ENCODE measurements at regions not wholly inside any gene's neighbourhood (a gene's known extent, or its start where the extent isn't known, plus 50 kb on each side); places are given as distances from the start of the nearest gene placed in this dataset.

DNA sequence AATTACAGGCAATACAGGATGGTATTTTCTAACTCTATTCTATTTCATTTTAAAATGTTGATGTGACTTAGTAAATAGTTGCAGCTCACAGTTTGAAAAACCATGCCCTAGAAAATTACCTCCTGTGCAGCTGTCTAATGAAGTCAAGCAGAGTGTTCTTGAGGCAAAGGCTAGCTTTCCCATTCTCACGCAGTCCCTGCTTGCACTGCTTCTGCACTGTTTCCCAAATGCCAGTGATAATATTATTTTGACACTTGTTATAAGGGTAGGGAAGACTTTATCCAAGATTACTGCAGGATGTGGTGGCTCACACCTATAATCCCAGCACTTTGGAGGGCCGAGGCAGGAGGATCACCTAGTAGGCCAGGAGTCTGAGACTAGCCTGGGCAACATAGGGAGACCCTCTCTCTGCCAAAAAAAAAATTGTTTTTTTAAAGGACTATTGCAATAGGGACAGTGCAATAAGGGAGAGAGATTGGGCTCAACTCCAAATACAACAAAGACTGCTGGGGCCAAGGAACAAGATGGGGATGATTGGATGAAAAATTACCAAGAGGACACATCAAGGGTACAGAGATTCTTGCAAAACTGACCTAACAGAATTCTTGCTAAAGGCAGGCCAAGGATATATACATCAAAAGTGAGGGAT is 196.1 kb downstream of the LY86 start:
- no peak for DNase-seq

DNA sequence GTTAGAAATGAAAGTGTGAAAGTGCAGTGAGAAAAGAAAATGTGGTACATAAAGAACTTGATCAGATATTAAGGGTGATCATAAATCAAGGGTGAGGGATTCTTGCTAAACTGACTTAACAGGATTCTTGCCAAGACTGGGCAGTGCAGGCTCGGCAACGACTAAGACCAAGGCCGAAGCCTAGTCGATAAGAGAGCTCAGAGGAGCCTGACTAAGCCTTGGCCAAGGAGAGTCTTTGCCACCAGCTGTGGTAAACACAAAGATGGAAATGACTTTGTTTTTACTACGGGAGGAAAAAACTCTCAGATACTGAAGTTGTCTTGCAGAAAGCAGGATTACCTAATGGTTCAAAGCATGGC is 196.6 kb downstream of the LY86 start:
- no peak for DNase-seq

DNA sequence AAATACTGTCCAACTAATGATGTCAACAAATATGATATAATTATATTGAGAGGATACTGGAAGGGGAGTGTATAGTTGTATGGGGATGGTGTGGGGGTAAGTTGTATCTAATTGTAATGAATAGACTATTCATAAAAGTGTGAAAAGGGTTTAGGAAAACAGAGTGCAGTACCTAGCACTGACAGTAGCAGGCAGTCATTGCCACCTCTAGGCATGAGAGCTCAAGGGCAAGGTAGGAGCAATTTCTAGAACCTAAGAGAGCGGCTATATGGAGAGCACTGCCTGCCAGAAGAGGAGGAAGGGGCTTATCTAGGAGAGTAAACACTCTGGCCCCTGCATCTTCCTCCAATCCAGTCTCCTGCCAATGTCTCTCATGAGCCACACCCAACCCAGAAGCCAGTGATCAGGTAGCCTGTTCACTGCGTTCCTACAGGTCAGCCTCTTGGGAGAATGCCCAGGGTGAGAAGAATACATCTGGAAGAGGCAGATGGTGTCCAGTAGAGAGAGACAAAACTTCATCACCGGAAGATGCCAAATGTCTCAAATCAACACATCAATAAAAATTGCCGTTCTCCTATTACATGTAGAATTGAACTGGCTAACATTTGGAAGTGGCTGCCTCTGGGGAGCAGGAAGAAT is 200.0 kb downstream of the LY86 start:
- DNase-seq, result no peak

DNA sequence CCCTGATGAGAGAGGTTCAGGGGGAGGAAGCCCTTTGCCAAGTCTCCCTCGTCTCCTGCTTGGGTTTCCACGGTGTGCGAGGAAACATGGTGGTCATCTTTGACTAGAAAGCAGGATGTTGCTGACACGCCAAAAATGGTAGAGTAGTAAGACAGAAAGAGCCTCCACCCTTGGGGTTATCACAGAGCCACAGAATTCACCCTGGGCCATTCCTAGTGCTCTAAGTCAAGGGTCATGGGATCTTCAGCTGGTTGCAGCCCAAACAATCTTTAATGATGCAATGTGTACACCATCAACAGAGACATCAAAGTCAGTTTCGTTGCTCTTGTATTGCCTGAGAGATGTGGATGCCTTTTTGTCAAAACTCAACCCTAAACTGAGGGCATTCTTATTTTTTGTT is 201.9 kb downstream of the LY86 start:
- no peak for DNase-seq

DNA sequence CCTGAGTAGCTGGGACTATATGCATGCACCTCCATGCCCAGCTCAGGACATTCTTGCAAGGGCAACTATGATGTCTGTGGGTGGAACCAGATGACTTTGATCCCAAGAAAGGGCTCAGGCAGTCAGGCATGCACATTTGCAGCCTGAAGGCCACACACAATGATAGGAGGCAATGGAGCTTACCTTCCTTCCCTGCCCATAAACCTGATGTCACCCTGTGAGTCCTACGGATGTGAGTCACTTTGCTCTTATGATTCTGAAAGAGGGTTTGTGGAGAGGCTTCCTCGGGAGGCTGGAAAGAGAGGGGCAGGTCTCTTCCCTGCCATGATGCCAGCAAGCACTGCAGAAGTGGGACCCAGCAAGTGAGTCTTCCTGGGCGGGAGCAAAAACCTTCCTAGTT is 202.4 kb downstream of the LY86 start:
- DNase-seq, result no peak

DNA sequence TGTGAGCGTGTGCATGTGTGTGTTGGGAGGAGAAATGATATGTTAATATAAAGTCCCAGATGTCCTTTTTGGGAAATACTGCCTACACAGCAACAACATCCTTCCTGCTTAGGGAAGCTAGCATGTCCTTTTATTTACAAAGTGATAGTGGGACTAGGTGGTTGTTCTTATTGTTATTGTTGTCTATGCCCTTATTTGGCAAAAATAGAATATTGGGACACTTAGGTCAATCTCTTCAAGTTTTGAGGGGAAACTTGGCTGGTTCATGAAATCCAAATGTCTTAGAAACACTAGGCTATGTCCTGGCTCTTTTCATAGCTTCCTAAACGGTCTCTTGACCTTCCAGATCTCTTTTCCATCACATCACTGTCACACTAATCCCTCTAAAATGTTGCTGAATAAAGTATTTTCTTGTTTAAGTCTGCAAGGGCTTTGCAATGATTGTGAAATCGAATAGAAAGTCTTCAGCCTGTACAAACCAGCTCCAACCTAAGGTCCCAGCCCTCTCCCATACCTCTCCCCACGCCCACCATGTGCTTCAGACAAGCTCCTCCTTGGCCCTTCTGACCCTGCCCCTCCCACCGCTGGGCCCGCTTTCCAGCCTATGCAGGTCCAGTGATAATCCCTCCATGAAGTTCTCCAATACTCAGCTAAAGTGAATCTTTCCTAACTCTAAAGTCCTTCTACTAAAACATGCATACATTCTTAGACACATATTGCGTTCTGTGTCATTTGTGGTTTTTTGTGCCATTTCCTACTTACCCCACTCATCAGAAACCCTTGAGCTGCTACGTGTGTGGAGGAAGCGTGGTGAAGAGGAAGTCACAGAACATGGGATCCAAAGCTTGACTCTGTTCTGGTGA is 205.1 kb downstream of the LY86 start:
- no peak for DNase-seq

DNA sequence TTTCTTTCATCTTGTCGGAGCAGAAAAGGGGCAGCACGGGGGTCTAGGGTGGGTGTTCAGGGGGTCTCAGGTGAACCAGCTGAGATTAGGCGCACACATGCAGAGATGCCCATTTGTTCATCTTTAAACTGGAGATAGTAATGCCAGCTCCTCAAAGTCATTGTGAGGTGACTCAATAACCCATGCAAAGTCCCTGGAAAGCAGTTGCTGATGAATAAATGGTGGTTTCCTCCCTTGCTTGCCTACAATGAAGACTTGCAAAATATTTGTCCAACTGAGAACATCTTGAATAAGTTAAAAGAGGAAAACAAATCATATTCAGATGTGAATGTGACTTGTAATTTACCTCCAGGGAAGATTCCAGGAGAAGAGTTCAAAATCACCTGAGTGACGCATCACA is 206.9 kb downstream of the LY86 start:
- no peak for DNase-seq

DNA sequence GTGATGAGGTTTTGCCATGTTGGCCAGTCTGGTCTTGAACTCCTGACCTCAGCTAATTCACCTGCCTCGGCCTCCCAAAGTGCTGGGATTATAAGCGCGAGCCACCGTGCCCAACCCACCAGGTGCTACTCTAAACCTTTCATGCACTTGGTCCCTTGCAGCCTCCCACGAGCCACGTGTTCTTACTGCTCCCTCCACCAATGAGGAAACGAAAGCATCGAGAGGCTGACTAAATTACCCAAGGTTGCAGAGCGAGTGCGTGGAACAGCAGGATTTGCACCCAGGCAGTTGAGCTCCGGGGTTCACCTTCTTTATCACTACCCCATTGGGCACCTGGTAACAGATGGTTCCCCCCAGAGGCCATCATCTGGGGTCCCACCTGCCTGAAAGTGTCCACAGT is 208.3 kb downstream of the LY86 start:
- no peak for DNase-seq

DNA sequence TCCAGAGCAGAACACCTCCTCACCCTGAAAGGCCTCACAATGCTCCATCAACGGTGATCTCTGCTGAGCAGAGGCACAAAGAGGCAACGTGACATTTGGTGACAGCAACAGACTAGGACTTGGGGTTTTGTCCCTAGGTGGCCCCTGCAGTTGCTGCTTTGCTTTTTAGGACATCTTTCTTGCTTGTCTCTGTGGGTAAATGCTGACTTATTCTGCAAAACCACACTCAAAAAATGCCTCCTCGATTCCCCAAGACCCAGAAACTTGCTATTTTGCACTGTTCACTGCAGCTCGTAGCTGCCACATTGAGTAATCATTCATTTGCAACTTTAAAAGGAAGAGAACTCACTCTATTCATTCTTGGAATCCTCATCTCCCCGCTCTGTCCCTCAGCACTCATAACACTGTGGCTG is 209.9 kb downstream of the LY86 start:
- DNase-seq, result no peak

DNA sequence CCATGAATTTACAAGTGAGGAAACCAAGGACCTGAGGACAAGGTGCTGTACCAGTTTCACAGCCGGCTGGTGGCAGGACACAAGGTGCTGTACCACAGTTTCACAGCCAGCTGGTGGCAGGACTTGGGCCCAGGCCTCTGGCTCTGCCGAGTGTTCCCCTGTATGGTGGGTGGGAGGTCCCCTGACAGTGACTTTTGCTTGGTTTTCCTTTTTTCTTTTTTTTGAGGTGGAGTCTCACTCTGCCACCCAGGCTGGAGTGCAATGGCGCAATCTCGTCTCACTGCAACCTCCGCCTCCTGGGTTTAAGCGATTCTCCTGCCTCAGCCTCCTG is 212.4 kb downstream of the LY86 start:
- no peak for DNase-seq

DNA sequence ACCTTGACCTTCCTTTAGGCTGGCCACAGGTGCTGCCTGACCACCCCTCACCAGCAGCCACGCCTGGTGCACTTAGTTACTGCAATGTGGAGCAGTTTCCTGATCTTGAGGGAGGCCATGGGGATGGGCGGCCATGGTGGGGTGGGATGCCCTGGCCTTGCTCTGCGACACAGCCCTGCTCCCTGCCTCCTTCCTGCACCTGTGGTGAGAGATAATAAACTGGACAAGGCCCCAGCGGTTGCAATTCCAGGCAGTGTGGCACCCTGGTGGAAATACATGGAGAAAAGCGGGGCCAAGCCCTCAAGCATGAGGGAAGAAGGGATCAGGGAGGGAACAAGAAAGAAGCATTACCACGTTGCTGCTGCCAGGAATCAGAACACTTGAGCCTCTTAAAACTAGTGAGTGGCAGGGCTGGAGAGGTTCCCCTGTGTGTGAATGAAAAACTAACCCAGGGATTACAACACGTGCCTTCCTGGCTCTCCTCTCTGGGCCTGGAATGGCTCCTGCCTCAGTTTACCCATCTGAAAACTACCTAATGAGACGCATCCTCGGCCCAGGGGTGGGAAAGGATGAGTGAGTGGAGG is 213.2 kb downstream of the LY86 start:
- no peak for DNase-seq

DNA sequence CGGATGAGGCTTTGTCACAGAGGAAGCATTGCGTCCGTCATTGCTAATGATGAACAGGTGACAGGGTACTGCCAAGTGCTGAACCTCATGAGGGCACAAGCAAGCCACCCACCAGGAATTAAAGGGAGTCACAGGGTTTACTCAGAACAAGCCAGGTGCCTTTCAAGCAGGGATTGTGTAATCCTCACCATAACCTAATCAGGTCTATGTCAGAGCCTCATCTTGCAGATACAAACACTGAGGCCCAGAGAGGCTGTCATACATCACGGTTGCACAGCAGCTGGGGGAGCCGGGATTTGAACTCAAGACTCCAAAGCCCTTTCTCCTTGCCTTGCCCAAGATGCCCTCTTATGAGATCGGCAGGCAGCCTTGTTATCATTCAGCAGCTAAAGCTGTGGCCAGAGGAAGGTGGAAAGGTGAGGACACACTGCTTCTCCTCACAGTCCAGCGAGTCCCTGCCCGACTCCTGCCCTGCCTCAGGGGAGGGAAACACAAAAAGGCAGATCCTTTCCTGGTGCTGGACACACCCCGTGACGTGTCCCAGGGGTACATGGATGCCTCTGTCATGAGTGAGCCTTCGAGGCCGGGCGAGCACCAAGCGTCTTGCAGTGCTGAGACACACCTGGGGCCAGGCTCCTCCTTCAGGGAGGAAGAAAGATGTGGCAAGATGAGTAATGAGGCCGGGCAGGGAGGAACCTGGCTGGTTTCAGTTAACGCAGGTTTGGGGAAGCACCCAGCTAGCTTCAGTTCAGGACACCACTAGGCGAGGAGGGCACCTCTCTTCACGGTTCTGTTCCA is 214.9 kb downstream of the LY86 start:
- peak in 1 of 2 donors; percentile 55 for DNase-seq

DNA sequence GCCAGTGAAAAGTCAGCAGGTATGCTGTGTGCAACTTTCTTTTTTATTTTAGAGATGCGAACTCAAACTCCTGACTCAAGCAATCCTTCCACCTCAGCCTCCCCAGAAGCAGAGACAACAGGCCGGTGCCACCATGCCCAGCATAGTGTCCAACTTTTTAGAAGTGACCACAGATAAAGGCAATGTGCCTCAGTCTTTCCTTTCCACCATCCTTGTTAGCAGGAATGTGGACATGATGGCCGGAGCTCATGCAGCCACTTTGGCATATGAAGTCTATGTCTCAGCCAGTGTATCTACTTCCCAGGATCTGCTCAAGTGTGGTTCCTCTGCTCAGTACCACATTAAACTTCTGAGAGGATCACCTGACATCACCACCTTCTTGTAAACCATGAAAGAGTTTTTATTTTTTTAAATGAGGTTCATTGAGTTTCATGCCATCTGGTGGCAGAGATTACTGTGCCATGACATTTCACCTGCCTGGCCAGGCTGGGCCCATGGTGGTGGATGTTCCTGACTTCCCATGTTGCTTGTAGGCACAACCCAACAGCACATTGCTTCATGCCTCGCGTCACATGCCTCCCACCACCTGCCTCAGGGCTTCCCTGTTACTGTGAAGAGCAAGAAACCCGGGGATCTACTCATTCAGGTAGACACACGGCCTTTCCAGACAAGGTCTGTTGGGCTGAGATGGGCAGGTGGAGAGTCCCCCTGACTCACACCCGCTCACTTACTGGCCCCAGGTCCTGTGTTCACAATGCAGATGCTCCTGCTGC is 216.5 kb downstream of the LY86 start:
- DNase-seq, result no peak

DNA sequence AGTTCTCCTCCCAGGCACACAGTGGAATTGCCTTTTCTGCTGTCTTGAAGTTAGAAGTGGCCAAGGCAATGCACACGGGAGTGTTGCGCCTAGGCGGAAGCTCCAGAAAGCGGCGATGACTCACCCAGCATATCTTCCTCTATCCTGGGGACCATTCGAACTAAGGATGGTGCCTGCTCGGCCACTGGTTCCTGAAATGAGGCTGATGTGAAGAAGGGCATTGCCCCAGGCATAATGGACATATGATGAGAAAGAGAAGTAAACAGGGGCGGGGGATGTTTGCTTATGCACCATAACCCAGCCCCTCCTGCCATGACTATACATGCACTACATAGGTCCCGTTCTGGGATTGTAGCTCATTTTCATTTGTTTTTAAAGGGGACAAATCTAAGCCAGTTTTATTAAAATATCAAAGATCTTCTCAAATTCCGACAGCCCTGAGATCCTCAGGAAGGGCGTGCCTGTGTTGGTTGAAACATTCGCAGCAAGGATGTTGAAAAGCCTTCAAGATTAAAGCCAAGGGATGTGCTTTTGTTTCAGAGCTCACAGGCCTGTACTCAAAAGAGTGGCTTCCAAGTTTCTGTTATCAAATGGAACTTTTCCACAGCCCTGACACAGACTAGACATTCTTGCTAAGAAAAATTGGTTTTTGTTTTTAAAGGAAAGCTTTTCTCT is 218.5 kb downstream of the LY86 start:
- peak; percentile 27 to 78 for DNase-seq

DNA sequence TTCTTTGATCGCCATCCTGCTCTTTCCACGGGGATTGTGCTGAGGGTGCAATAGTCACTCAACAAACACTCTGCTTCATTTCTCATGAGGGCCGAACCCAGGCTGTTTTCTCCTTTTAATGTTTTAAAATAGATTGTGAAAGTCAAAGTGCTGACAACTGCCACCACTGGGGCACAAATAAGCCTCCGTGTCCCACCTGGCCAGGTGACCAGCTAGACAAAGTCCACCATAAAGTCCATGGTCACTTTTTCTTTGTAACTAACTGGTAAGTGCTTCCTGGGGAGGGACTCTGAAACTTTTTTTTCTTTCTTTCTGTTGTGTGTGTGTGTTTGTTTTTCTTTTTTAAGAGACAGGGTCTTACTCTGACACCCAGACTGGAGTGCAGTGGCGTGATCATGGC is 219.8 kb downstream of the LY86 start:
- DNase-seq, result no peak

DNA sequence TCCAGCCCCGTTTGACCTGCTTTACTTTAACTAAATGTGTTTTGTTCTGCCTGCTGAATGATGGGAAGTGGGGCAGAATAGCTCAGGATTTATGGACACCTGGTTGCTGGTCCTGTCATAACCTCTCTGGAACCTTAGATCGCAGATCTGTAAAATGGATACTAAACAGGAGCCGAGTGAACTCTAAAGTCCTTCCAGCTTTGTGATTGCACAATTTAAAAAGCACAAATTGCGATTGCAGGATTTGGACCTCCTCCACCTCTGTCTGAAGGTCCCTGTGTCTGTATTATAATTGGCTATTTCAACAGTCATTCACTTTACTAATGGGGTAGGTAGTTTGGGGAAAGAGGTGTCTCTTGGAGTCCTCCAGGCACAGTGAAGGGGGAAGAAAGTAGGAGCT is 220.4 kb downstream of the LY86 start:
- no peak for DNase-seq

DNA sequence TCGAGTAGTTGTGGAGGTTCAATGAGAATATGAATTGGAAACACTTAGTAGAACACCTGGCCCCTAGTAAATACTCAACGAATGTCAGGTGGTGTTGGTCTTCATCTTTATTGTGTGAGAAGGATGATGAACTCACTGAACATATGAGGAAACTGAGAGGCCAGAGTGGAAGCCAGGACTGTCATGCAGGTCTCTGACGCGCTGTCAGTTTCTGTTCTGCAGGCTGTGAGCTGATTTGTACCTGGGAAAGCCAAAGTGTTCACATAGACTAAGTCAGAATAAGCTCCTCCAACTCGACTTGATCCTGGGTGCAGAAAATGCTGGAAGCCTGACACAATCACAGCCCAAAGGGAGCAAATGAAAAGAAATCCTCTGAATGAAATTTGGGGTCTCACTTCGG is 222.2 kb downstream of the LY86 start:
- no peak for DNase-seq

DNA sequence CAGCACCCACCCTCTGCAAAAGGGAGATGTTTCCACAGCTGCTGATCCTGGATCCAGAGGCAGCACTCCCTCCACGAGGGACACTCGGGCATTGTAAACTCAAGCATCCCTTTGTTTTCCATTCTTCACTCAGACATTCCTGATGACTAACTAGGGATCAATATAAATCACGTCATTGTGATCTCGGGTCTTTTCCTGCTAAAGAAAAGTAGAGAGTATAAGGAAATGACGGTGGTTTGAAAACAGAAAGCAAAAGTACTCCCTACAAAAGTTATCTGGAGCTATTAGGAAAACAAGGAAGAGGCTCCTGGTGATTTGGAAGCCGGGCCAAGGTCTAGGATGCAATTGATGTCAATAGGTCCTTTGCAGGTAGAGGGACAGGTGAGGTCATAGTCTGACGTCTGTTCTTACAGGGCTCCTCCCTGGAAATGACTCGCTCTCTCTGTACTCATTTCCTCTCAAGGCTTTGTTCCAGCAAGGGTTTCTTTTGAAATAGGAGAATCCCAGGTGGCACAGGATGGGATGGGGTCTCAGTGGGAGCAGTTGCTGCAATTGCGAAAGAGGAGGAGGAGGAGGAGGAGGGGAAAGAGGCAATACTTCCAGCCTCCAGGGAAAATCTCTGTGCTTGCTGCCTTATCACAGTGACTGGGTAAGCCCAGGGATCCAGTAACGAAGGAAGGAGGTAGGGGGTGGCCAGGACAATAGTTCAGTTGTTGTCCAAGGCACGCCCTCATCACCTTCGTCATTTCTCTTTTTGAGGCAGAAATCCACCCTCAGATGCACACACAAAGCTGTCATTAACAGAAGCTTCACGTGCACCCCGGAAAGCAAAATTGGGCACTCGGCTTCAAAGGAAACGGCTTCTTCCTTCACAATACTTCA is 222.8 kb downstream of the LY86 start:
- DNase-seq, result peak; percentile 49 to 51

DNA sequence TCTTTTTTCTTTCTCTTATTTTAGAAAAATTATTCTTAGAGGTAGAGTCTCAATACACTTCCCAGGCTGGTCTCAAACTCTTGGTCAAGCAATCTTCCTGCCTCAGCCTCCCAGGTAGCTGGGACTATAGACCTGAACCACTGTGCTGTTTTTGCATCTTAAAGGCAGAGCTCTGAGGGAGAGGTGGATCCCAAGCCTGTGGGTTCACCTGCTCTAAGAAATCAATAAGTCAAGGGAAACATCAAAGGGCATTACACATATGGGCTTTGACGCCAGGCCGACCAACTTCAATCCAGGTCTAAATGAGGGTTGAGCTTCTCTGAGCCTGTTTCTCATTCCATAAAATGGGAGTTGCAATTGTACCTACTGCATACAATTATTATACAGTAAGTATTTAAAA is 223.9 kb downstream of the LY86 start:
- DNase-seq, result no peak

DNA sequence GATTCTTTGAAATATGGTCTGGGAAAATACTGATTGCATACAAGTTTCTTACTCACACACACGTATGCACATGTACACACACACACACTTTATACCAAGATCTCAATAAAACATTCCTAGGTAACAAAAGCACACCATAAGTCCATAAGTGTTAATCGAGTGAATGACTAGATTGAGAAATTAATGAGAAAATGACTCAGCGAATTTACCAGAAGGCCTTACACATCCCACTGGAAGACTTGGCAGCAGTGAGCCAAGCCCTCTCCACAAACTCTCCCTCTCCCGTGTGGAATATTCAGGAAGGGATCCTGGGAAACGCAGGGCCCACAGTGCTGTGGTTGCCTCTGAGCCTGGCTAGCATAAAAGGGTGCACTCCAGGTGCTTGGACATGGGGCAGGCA is 227.2 kb downstream of the LY86 start:
- no peak for DNase-seq

DNA sequence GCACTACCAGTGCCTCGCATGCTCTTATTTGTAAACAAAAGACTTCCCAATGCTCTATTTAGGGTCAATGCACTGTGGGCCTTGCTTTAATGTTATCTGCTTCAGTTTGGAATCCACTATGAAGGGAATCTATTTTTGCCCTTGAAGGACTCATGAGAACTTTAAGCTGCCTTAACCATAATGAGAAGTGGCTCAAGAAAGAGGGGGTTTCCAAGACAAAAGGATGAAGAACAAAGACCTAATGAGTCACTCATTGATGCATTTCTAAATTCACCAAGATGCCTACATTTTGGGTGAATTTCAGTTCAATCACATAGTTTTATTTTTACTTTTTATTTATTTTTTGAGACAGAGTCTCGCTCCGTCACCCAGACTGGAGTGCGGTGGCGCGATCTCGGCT is 228.2 kb downstream of the LY86 start:
- DNase-seq, result no peak
